Tibial artery (tissue), 4 donors: ENCODE measurements at regions not wholly inside any gene's neighbourhood (a gene's known extent, or its start where the extent isn't known, plus 50 kb on each side); places are given as distances from the start of the nearest gene placed in this dataset.
"Not testable (repeated sequence)": the region's sequence is repeated elsewhere in the genome, so short reads cannot be mapped to it uniquely, and the experiment has no call there.

ENCODE experiments used
- DNase-seq, 2 donors: peaks; one replicate each; pipeline ENCODE4 v3.0.0-alpha.2; 2019
- H3K27ac ChIP-seq, 2 donors: fragments of 200-600 bp; sonication (generic) in 1 of 2; 1 replicate in 1 of 2; 2 replicates in 1 of 2; pipeline ENCODE4 v1.5.1; 2018 to 2019; ENCODE audit warnings: mild to moderate bottlenecking in 1 of 2
- H3K27me3 ChIP-seq, 2 donors: fragments of 200-600 bp; sonication (generic) in 1 of 2; one replicate each; pipeline versions ENCODE4 v1.5.1 to v1.6.0; 2016 to 2019
- H3K36me3 ChIP-seq, 3 donors: fragments of 200-600 bp; sonication (generic) in 2 of 3; one replicate each; pipeline ENCODE4 v1.5.1; 2016 to 2019; ENCODE audit warnings: mild to moderate bottlenecking in 2 of 3
- H3K4me1 ChIP-seq, 4 donors: fragments of 200-600 bp; sonication (generic) in 2 of 4; 1 replicate in 3 of 4; 2 replicates in 1 of 4; pipeline ENCODE4 v1.5.1; 2016 to 2019
- H3K4me3 ChIP-seq, 2 donors: fragments of 200-600 bp; sonication (generic) in 1 of 2; 1 replicate in 1 of 2; 2 replicates in 1 of 2; pipeline ENCODE4 v1.5.1; 2018 to 2019; ENCODE audit warnings: mild to moderate bottlenecking in 2 of 2
- H3K9me3 ChIP-seq, 3 donors: fragments of 200-600 bp; sonication (generic) in 1 of 3; one replicate each; pipeline ENCODE4 v1.5.1; 2016 to 2019
- CTCF ChIP-seq, 2 experiments: fragments of 200-600 bp in 1 of 2; fragments of 450-650 bp in 1 of 2; IDR thresholded peaks; one replicate each; pipeline ENCODE4 v1.5.1; 2017 to 2019; ENCODE audit warnings: antibody characterized with exemption in 2 of 2, mild to moderate bottlenecking in 1 of 2, moderate library complexity in 1 of 2
- intact Hi-C: fragments of 100-400 bp; cut with DNase I; formaldehyde crosslinking; loops from one replicate; pipeline ENCODE4 v1.15.0; 2023; ENCODE audit warnings: low total_unique reads

- no peaks in the 10 kb centered on the region for H3K9me3 ChIP-seq
- intact Hi-C loops, result no loop called here
- H3K27me3 ChIP-seq, result no peaks in the 10 kb centered on the region
- no peaks in the 10 kb centered on the region for H3K4me1 ChIP-seq
- no peak overlapping the region for H3K4me3 ChIP-seq
- H3K27ac ChIP-seq, result no peak overlapping the region
- no peak for TF ChIP-seq CTCF (IDR thresholded peaks at IDR 0.05)
- DNase-seq, result no peak
- no peaks in the 10 kb centered on the region for H3K36me3 ChIP-seq
Measured at GRCh38 chr1:102110586-102110985, 113.9 kb upstream of the OLFM3 start.

DNA sequence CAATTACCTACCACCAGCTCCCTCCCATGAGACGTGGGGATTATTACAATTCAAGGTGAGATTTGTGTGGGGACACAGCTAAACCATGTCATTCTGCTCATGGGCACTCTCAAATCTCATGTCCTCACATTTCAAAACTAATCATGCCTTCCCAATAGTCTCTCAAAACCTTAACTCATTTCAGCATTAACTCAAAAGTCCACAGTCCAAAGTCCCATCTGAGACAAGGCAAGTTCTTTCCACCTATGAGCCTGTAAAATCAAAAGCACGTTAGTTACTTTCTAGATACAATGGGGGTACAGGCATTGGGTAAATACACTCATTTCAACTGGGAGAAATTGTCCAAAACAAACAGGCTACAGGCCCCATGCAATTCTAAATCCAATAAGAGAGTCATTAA is 112.8 kb upstream of the OLFM3 start:
- H3K4me3 ChIP-seq, intact Hi-C loops: not testable (repeated sequence)

GRCh38 chr1:102107441-102107840 is 110.7 kb upstream of the OLFM3 start:
- Histone ChIP-seq H3K9me3 (no peaks in the 10 kb centered on the region), H3K36me3 (no peaks in the 10 kb centered on the region), H3K4me3 (no peak overlapping the region), H3K27ac (no peak overlapping the region), H3K27me3 (no peaks in the 10 kb centered on the region), H3K4me1 (no peaks in the 10 kb centered on the region)
- intact Hi-C loops, result no loop called here
- no peak for DNase-seq
- TF ChIP-seq CTCF (IDR thresholded peaks at IDR 0.05), result no peak

More for the DNA sequence above, 112.8 kb upstream of the OLFM3 start:
- H3K9me3 ChIP-seq, DNase-seq, H3K27me3 ChIP-seq, H3K27ac ChIP-seq, H3K36me3 ChIP-seq, H3K4me1 ChIP-seq: not testable (repeated sequence)

GRCh38 chr1:102105931-102106550 is 109.3 kb upstream of the OLFM3 start:
- H3K36me3 ChIP-seq, result no peaks in the 10 kb centered on the region
- H3K9me3 ChIP-seq, result no peaks in the 10 kb centered on the region
- DNase-seq, result no peak
- intact Hi-C loops, result no loop called here
- no peak for TF ChIP-seq CTCF (IDR thresholded peaks at IDR 0.05)
- H3K4me3 ChIP-seq, result no peak overlapping the region
- no peak overlapping the region for H3K27ac ChIP-seq
- no peaks in the 10 kb centered on the region for H3K27me3 ChIP-seq
- H3K4me1 ChIP-seq, result no peaks in the 10 kb centered on the region

DNA sequence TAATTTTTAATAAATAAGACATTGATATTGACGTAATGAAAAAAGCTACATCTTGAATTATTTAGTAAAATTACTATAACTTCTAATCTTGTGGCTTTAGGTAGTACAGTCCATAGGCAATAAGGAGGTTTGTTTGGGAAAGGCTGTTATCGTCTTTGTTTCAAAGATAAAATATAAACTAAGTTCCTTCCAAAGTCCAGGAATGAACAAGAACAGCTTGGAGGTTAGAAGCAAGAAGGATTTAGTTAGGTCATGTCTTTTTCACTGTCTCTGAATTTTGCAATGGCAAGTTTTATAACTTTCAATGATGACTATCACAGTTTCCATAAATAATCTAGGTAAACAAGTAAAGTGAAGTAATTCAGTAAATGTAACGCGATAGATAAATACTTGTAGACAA is 106.9 kb upstream of the OLFM3 start:
- Histone ChIP-seq H3K27me3 (no peaks in the 10 kb centered on the region), H3K4me3 (no peak overlapping the region), H3K4me1 (no peaks in the 10 kb centered on the region), H3K36me3 (no peaks in the 10 kb centered on the region), H3K9me3 (no peaks in the 10 kb centered on the region), H3K27ac (no peak overlapping the region)
- intact Hi-C loops, result no loop called here
- no peak for TF ChIP-seq CTCF (IDR thresholded peaks at IDR 0.05)
- no peak for DNase-seq

DNA sequence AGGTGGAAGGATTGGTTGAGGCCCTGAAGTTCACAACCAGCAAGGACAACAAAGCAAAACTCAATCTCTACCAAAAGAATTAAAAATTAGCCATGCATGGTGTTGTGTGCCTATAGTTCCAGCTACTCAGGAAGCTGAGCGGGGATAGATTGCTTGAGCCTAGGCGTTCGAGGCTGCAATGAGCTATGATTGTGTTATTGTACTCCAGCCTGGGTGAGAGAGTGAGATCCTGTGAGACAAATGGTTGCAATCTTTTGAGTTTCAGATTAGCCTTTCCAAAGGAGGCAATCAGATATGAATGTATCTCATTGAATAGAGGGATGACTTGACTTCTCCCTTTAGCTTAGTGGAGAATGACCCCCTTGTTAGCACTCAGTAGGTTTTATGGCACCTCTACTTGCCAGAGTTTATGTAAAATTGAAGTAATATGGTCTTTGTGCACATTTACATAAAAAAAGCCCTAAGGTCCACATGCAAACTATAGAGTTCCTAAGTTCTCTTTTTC is 105.6 kb upstream of the OLFM3 start:
- Histone ChIP-seq H3K4me3 (no peak overlapping the region), H3K36me3 (no peaks in the 10 kb centered on the region), H3K9me3 (no peaks in the 10 kb centered on the region), H3K27ac (no peak overlapping the region), H3K4me1 (no peaks in the 10 kb centered on the region), H3K27me3 (no peaks in the 10 kb centered on the region)
- no peak for TF ChIP-seq CTCF (IDR thresholded peaks at IDR 0.05)
- DNase-seq, result no peak
- intact Hi-C loops, result no loop called here
